ENCODE measurements at regions not wholly inside any gene's neighbourhood (a gene's known extent, or its start where the extent isn't known, plus 50 kb on each side); places are given as distances from the start of the nearest gene placed in this dataset.

DNA sequence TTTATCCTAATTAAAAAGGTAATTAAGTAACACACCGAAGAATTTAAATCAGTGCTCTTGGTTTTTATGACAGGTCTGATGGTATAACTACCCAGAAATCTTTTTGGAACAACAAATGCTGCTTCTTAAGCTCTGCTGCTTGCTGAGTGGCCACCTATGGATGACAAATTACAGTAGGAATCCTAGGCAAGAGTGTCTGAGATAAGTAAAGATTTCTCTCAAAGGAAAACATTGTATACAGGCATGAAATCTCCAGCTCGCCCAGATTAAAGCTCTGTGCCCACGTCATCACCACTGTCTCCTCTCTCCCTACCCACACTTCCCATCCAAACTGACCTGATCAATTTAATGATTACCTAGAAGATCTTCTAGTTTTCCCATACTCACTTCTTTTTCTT, 1083.0 kb upstream of the MAP3K7 start:
- no peaks in the 10 kb centered on the region for H3K79me2 ChIP-seq (ENCODE audit: low read depth)
- no peaks in the 10 kb centered on the region for H3F3A ChIP-seq (ENCODE audit: insufficient read depth, low read depth)
- H2AFZ ChIP-seq: no peak overlapping the region
- no peak overlapping the region for H3K4me3 ChIP-seq
- no peaks in the 10 kb centered on the region for H3K9me3 ChIP-seq (ENCODE audit: insufficient read depth, low read depth)
- H3K4me2 ChIP-seq: no peak overlapping the region
- TF ChIP-seq EZH2 (IDR thresholded peaks at IDR 0.05; ENCODE audit: low read depth): no peak
- TF ChIP-seq, protein P1, sequence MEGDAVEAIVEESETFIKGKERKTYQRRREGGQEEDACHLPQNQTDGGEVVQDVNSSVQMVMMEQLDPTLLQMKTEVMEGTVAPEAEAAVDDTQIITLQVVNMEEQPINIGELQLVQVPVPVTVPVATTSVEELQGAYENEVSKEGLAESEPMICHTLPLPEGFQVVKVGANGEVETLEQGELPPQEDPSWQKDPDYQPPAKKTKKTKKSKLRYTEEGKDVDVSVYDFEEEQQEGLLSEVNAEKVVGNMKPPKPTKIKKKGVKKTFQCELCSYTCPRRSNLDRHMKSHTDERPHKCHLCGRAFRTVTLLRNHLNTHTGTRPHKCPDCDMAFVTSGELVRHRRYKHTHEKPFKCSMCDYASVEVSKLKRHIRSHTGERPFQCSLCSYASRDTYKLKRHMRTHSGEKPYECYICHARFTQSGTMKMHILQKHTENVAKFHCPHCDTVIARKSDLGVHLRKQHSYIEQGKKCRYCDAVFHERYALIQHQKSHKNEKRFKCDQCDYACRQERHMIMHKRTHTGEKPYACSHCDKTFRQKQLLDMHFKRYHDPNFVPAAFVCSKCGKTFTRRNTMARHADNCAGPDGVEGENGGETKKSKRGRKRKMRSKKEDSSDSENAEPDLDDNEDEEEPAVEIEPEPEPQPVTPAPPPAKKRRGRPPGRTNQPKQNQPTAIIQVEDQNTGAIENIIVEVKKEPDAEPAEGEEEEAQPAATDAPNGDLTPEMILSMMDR (conservative IDR thresholded peaks at IDR 0.05): no peak
- DNase-seq: no peak
- CTCF ChIA-PET: no interaction called here
- H3K4me1 ChIP-seq (replicated peaks; ENCODE audit: insufficient read depth): no peaks in the 10 kb centered on the region
- BruUV-seq (replicated peaks): no TSS peak
- intact Hi-C loops (cut with micrococcal nuclease; ENCODE audit: unreplicated experiment): no loop called here
- no peaks in the 10 kb centered on the region for H3K27me3 ChIP-seq (ENCODE audit: insufficient read depth, low read depth)
- POLR2A ChIA-PET (ENCODE audit: unreplicated experiment): no interaction called here
- H3K27ac ChIP-seq: no peak overlapping the region
- no peaks in the 10 kb centered on the region for H3K36me3 ChIP-seq (ENCODE audit: low read depth)
- H4K20me1 ChIP-seq (ENCODE audit: insufficient read depth): no peaks in the 10 kb centered on the region
- H3K9me2 ChIP-seq (ENCODE audit: insufficient read depth): no peaks in the 10 kb centered on the region

DNA sequence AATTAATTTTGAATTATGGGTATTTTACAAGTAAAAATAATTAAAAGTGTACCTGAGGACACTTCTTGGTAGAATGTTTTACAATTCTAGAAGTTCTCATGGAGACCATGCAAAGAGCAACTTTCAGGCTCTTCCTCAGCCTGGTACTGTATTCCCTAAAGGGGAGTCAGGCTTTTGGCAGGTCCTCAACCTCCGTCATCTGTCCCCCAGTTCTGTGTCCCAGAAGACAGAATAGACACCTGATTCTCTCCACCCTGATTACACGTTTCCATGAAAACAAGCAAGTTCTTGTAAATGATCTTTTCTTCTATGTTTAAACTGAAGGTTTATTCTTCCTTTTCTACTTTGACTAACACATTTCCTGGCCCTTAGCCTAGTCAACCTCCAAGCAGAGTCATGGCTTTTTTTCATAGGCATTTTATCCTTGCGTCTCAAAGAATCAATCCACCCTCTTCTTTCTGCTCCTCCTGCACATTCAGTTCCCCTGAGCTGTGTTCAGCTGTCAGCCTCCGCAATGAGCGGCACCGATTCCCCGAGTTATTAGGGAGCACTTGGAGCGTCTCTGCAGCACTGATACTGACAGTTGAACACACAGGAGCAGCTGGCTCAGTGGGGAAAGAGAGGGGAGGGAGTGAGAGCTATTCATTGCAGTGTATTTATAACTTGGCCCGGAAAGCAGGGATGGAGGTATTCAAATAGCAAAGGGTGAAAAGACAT, 1082.4 kb upstream of the MAP3K7 start:
- H3K9me2 ChIP-seq (ENCODE audit: insufficient read depth): no peaks in the 10 kb centered on the region
- intact Hi-C loops (cut with micrococcal nuclease; ENCODE audit: unreplicated experiment): no loop called here
- H3K4me2 ChIP-seq: no peak overlapping the region
- H3K4me1 ChIP-seq (replicated peaks; ENCODE audit: insufficient read depth): no peaks in the 10 kb centered on the region
- no peaks in the 10 kb centered on the region for H3K27me3 ChIP-seq (ENCODE audit: insufficient read depth, low read depth)
- H3K36me3 ChIP-seq (ENCODE audit: low read depth): no peaks in the 10 kb centered on the region
- DNase-seq: no peak
- H3K9me3 ChIP-seq (ENCODE audit: insufficient read depth, low read depth): no peaks in the 10 kb centered on the region
- H3F3A ChIP-seq (ENCODE audit: insufficient read depth, low read depth): no peaks in the 10 kb centered on the region
- H3K4me3 ChIP-seq: no peak overlapping the region
- H3K27ac ChIP-seq: no peak overlapping the region
- no TSS peak for BruUV-seq (replicated peaks)
- H2AFZ ChIP-seq: no peak overlapping the region
- ChIA-PET POLR2A (ENCODE audit: unreplicated experiment) (no interaction called here), CTCF (no interaction called here)
- TF ChIP-seq, protein P1 (conservative IDR thresholded peaks at IDR 0.05): no peak
- no peak for TF ChIP-seq EZH2 (IDR thresholded peaks at IDR 0.05; ENCODE audit: low read depth)
- H4K20me1 ChIP-seq (ENCODE audit: insufficient read depth): no peaks in the 10 kb centered on the region
- H3K79me2 ChIP-seq (ENCODE audit: low read depth): no peaks in the 10 kb centered on the region

DNA sequence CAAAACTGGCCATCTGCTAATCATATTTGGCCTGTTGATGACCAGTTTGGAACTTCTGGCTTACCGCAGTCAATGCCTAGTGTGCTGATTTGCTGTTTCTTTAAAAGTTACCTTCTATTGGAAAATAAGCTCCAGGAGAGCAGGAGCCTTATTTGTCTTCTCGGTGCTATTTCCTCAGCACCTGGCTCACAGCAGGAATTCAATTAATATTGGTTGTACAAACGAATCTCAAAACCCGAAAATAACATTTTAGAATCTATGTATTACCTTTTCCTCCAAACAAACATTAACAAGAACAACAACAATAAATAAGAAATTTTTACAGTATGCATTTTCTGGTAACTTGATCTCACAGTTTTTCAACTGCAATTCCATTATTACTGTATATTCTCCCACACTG, 1080.7 kb upstream of the MAP3K7 start:
- no peaks in the 10 kb centered on the region for H4K20me1 ChIP-seq (ENCODE audit: insufficient read depth)
- CTCF ChIA-PET: no interaction called here
- TF ChIP-seq EZH2 (IDR thresholded peaks at IDR 0.05; ENCODE audit: low read depth): no peak
- TF ChIP-seq, protein P1 (conservative IDR thresholded peaks at IDR 0.05): no peak
- H3K9me3 ChIP-seq (ENCODE audit: insufficient read depth, low read depth): no peaks in the 10 kb centered on the region
- no peaks in the 10 kb centered on the region for H3K4me1 ChIP-seq (replicated peaks; ENCODE audit: insufficient read depth)
- no TSS peak for BruUV-seq (replicated peaks)
- H3K4me2 ChIP-seq: no peak overlapping the region
- no peaks in the 10 kb centered on the region for H3K36me3 ChIP-seq (ENCODE audit: low read depth)
- H3K27ac ChIP-seq: no peak overlapping the region
- intact Hi-C loops (cut with micrococcal nuclease; ENCODE audit: unreplicated experiment): no loop called here
- POLR2A ChIA-PET (ENCODE audit: unreplicated experiment): no interaction called here
- no peaks in the 10 kb centered on the region for H3K9me2 ChIP-seq (ENCODE audit: insufficient read depth)
- H3K27me3 ChIP-seq (ENCODE audit: insufficient read depth, low read depth): no peaks in the 10 kb centered on the region
- H3K79me2 ChIP-seq (ENCODE audit: low read depth): no peaks in the 10 kb centered on the region
- H3F3A ChIP-seq (ENCODE audit: insufficient read depth, low read depth): no peaks in the 10 kb centered on the region
- no peak overlapping the region for H3K4me3 ChIP-seq
- no peak overlapping the region for H2AFZ ChIP-seq
- DNase-seq: no peak
